B cell (primary cell): ENCODE measurements at regions not wholly inside any gene's neighbourhood (a gene's known extent, or its start where the extent isn't known, plus 50 kb on each side); places are given as distances from the start of the nearest gene placed in this dataset.

Experiments used
- ATAC-seq: fragments of 200-7000 bp; cut with Tn5 transposase; one replicate; pipeline ENCODE4 v1.10.0; 2021; ENCODE audit warnings: low read depth, mild to moderate bottlenecking, moderate number of reproducible peaks, moderate library complexity
- CTCF ChIA-PET: fragments of 350-600 bp; sonication (Branson Sonifier 250); formaldehyde crosslinking; loops from one replicate; lab custom pipeline; 2021; ENCODE audit warnings: antibody characterized with exemption, inconsistent platforms; lab: Charles Lee
- POLR2A ChIA-PET: fragments of 350-600 bp; sonication (Branson Sonifier 250); formaldehyde crosslinking; loops from one replicate; lab custom pipeline; 2021; ENCODE audit warnings: antibody characterized with exemption; lab: Charles Lee
- DNase-seq: peaks from one replicate; pipeline ENCODE4 v3.0.0; 2013
- H2AFZ ChIP-seq: 2 replicates; pipeline ENCODE4 v1.6.1; 2012; ENCODE audit warnings: mild to moderate bottlenecking, low read depth, low read length; ENCODE audit not compliant: insufficient read depth, poor library complexity, severe bottlenecking
- H3K27ac ChIP-seq, 2 donors: 1 replicate in 1 of 2; 2 replicates in 1 of 2; pipeline ENCODE4 v1.5.1; 2012 to 2013; ENCODE audit warnings: low read length in 2 of 2, mild to moderate bottlenecking in 2 of 2, moderate library complexity in 1 of 2
- H3K27me3 ChIP-seq, 4 experiments: fragments of 200-600 bp in 1 of 4; sonication (generic) in 1 of 4; replicated peaks in 1 of 4; 1 replicate in 2 of 4; 2 replicates in 2 of 4; pipeline versions ENCODE4 v1.6.1 to v1.7.0; 2013 to 2016; ENCODE audit warnings: low read length in 3 of 4, mild to moderate bottlenecking in 2 of 4, mixed read lengths in 1 of 4, moderate library complexity in 1 of 4; ENCODE audit not compliant: insufficient read depth in 4 of 4, control insufficient read depth in 3 of 4; ENCODE audit errors: control extremely low read depth in 1 of 4
- H3K36me3 ChIP-seq, 2 experiments: replicated peaks in 1 of 2; 1 replicate in 1 of 2; 2 replicates in 1 of 2; pipeline versions ENCODE4 v1.6.1 to v1.7.1; 2013; ENCODE audit warnings: low read length in 1 of 2; ENCODE audit not compliant: insufficient read depth in 2 of 2, control insufficient read depth in 1 of 2; ENCODE audit errors: control extremely low read depth in 1 of 2, extremely low read depth in 1 of 2
- H3K4me1 ChIP-seq, 2 donors: fragments of 200-600 bp in 1 of 2; sonication (generic) in 1 of 2; 1 replicate in 1 of 2; 2 replicates in 1 of 2; pipeline versions ENCODE4 v1.5.1 to v1.6.1; 2013 to 2017; ENCODE audit warnings: low read length in 2 of 2; ENCODE audit not compliant: control insufficient read depth in 2 of 2, insufficient read depth in 2 of 2
- H3K4me2 ChIP-seq: replicated peaks from 2 replicates; pipeline ENCODE3; 2012; ENCODE audit warnings: mild to moderate bottlenecking, low read depth, low read length; ENCODE audit not compliant: poor library complexity, severe bottlenecking
- H3K4me3 ChIP-seq, 5 experiments: fragments of 200-600 bp in 1 of 5; sonication (generic) in 1 of 5; 1 replicate in 3 of 5; 2 replicates in 2 of 5; pipeline versions ENCODE4 v1.5.1 to v1.7.0; 2011 to 2016; ENCODE audit warnings: low read length in 4 of 5, mild to moderate bottlenecking in 4 of 5, low read depth in 2 of 5, control low read depth in 1 of 5, moderate library complexity in 1 of 5; ENCODE audit not compliant: insufficient read depth in 1 of 5; ENCODE audit errors: control extremely low read depth in 1 of 5, extremely low read depth in 1 of 5
- H3K79me2 ChIP-seq: fragments of 200-600 bp; sonication (generic); one replicate; pipeline ENCODE4 v1.6.0; 2016; ENCODE audit warnings: low read length; ENCODE audit not compliant: control insufficient read depth, insufficient read depth
- H3K9ac ChIP-seq: fragments of 200-600 bp; sonication (generic); 2 replicates; pipeline ENCODE4 v1.6.1; 2017; ENCODE audit warnings: mild to moderate bottlenecking, low read length, moderate library complexity
- H3K9me3 ChIP-seq, 3 donors: one replicate each; pipeline versions ENCODE4 v1.6.1 to v1.7.1; 2013; ENCODE audit warnings: low read length in 2 of 3; ENCODE audit not compliant: control insufficient read depth in 2 of 3, insufficient read depth in 1 of 3; ENCODE audit errors: control extremely low read depth in 1 of 3
- H4K20me1 ChIP-seq: 2 replicates; pipeline ENCODE4 v1.6.0; 2012; ENCODE audit warnings: mild to moderate bottlenecking, low read length; ENCODE audit not compliant: insufficient read depth, control insufficient read depth, poor library complexity, severe bottlenecking
- H3K27ac Mint-ChIP-seq: one replicate; pipeline ENCODE4 v1.8.0; 2021; ENCODE audit warnings: mixed read lengths
- H3K27me3 Mint-ChIP-seq: one replicate; pipeline ENCODE4 v1.8.0; 2021; ENCODE audit warnings: mixed read lengths
- H3K4me1 Mint-ChIP-seq: one replicate; pipeline ENCODE4 v1.8.0; 2021; ENCODE audit warnings: mixed read lengths
- H3K4me3 Mint-ChIP-seq: one replicate; pipeline ENCODE4 v1.8.0; 2021; ENCODE audit warnings: mixed read lengths
- H3K9me3 Mint-ChIP-seq: one replicate; pipeline ENCODE4 v1.8.0; 2022; ENCODE audit warnings: mixed read lengths; ENCODE audit not compliant: insufficient read depth
- CTCF ChIP-seq: fragments of 200-600 bp; IDR thresholded peaks from one replicate; pipeline ENCODE4 v1.8.0; 2022; ENCODE audit warnings: antibody characterized with exemption, mild to moderate bottlenecking
- EZH2 ChIP-seq: IDR thresholded peaks from 2 replicates; pipeline ENCODE4 v1.6.1; 2012; ENCODE audit warnings: borderline replicate concordance, low read depth, mild to moderate bottlenecking, moderate library complexity, low read length; ENCODE audit not compliant: insufficient read depth, poor library complexity, severe bottlenecking
- WGBS: methylation state at CpG from one replicate; pipeline ENCODE4 v1.1.5; 2013; ENCODE audit warnings: missing lambda C conversion rate; ENCODE audit not compliant: insufficient coverage; 5-methylcytosine and 5-hydroxymethylcytosine counted together
- intact Hi-C: fragments of 100-400 bp; cut with micrococcal nuclease; formaldehyde crosslinking; loops from one replicate; pipeline ENCODE4 v1.10.0; 2022

- Histone ChIP-seq H3K27ac (no peak overlapping the region), H3K9ac (no peak overlapping the region), H3K4me3 (no peak overlapping the region), H3K79me2 (no peaks in the 10 kb centered on the region), H2AFZ (no peak overlapping the region), H3K36me3 (no peaks in the 10 kb centered on the region), H3K4me2 (no peak overlapping the region), H4K20me1 (no peaks in the 10 kb centered on the region), H3K9me3 (no peaks in the 10 kb centered on the region), H3K27me3 (no peaks in the 10 kb centered on the region), H3K4me1 (no peaks in the 10 kb centered on the region)
- Mint-ChIP-seq H3K4me3 (no peak overlapping the region), H3K27me3 (no peaks in the 10 kb centered on the region), H3K27ac (no peak overlapping the region), H3K9me3 (no peaks in the 10 kb centered on the region), H3K4me1 (no peaks in the 10 kb centered on the region)
- WGBS = 75% methylated on average over 3 of the region's 3 CpGs
- ChIA-PET CTCF (no interaction called here), POLR2A (no interaction called here)
- DNase-seq (no peak), ATAC-seq (no peak)
- intact Hi-C loops = no loop called here
- no peak for TF ChIP-seq EZH2
- no peak for TF ChIP-seq CTCF
These were observed 308.8 kb downstream of the MAP2K6 start for GRCh38 chr17:69723316-69723715.

- H3K9me3 Mint-ChIP-seq = no peaks in the 10 kb centered on the region
- TF ChIP-seq CTCF (no peak), EZH2 (no peak)
- Histone ChIP-seq H3K9me3 (no peaks in the 10 kb centered on the region), H3K4me3 (no peak overlapping the region), H2AFZ (no peak overlapping the region), H3K9ac (no peak overlapping the region), H3K79me2 (no peaks in the 10 kb centered on the region), H3K4me1 (no peaks in the 10 kb centered on the region), H3K27me3 (no peaks in the 10 kb centered on the region), H3K4me2 (no peak overlapping the region), H3K27ac (no peak overlapping the region), H3K36me3 (no peaks in the 10 kb centered on the region), H4K20me1 (no peaks in the 10 kb centered on the region)
- no peak overlapping the region for H3K4me3 Mint-ChIP-seq
- no peak for DNase-seq
- no peaks in the 10 kb centered on the region for H3K4me1 Mint-ChIP-seq
- H3K27ac Mint-ChIP-seq = no peak overlapping the region
- ATAC-seq = no peak
- ChIA-PET CTCF (no interaction called here), POLR2A (no interaction called here)
- H3K27me3 Mint-ChIP-seq = no peaks in the 10 kb centered on the region
- intact Hi-C loops = no loop called here
These were observed 309.2 kb downstream of the MAP2K6 start for GRCh38 chr17:69723741-69724140.
